Panc1 (cell line): ENCODE measurements at regions not wholly inside any gene's neighbourhood (a gene's known extent, or its start where the extent isn't known, plus 50 kb on each side); places are given as distances from the start of the nearest gene placed in this dataset.

Experiments
- ATAC-seq: fragments of 200-7000 bp; cut with Tn5 transposase; 2 replicates; pipeline ENCODE4 v1.9.1; 2020; ENCODE audit warnings: mild to moderate bottlenecking, moderate library complexity
- BruUV-seq: library from RNA; stranded (reverse); fragments of 400-500 nt; replicated peaks from 2 replicates; lab custom pipeline; 2021; lab: Mats Ljungman, UMichigan
- CTCF ChIA-PET: fragments of 300-600 bp; sonication (Branson Sonifier 250); formaldehyde crosslinking; loops from one replicate; lab custom pipeline; 2022; ENCODE audit warnings: antibody characterized with exemption; lab: Charles Lee
- POLR2A ChIA-PET: fragments of 300-600 bp; sonication (Branson Sonifier 250); formaldehyde crosslinking; loops from one replicate; lab custom pipeline; 2022; ENCODE audit warnings: antibody characterized with exemption; lab: Charles Lee
- DNase-seq: peaks from one replicate; pipeline ENCODE4 v3.0.0-alpha.2; 2010; ENCODE audit warnings: low read depth, low spot score
- H3K27ac ChIP-seq: 2 replicates; pipeline ENCODE4 v1.5.1; 2011; ENCODE audit warnings: mild to moderate bottlenecking, low read length, inconsistent platforms
- H3K27me3 ChIP-seq: fragments of 200-500 bp; sonication (Bioruptor generic); 2 replicates; pipeline ENCODE4 v1.6.0; 2014; ENCODE audit warnings: low read length, inconsistent platforms; ENCODE audit not compliant: control insufficient read depth, insufficient read depth
- H3K36me3 ChIP-seq: fragments of 200-500 bp; sonication (Bioruptor generic); 2 replicates; pipeline ENCODE4 v1.5.1; 2014; ENCODE audit warnings: inconsistent platforms, mild to moderate bottlenecking, low read length, moderate library complexity; ENCODE audit not compliant: control insufficient read depth, insufficient read depth
- H3K4me1 ChIP-seq: 2 replicates; pipeline ENCODE4 v1.5.1; 2011; ENCODE audit warnings: inconsistent platforms, mild to moderate bottlenecking, low read length, moderate library complexity; ENCODE audit not compliant: control insufficient read depth, insufficient read depth
- H3K4me3 ChIP-seq, 2 experiments: 2 replicates each; pipeline ENCODE4 v1.5.1; 2011 to 2012; ENCODE audit warnings: low read depth in 2 of 2, low read length in 2 of 2, mild to moderate bottlenecking in 2 of 2, inconsistent platforms in 1 of 2, moderate library complexity in 1 of 2
- H3K9me3 ChIP-seq: fragments of 200-500 bp; sonication (Bioruptor generic); 2 replicates; pipeline ENCODE4 v1.5.1; 2014; ENCODE audit warnings: low read depth, mild to moderate bottlenecking, inconsistent platforms, low read length, moderate library complexity; ENCODE audit not compliant: control insufficient read depth, insufficient read depth
- POLR2AphosphoS5 ChIP-seq: IDR thresholded peaks from 2 replicates; pipeline ENCODE4 v1.6.1; 2012; ENCODE audit warnings: mild to moderate bottlenecking, low read depth, low read length, moderate library complexity
- REST ChIP-seq, 2 experiments: IDR thresholded peaks; 2 replicates each; pipeline ENCODE4 v1.6.1; 2011 to 2012; ENCODE audit warnings: low read depth in 2 of 2, control low read depth in 1 of 2, low read length in 1 of 2, mild to moderate bottlenecking in 1 of 2, moderate library complexity in 1 of 2; ENCODE audit not compliant: insufficient read depth in 1 of 2
- SIN3A ChIP-seq: IDR thresholded peaks from 2 replicates; pipeline ENCODE4 v1.6.1; 2012; ENCODE audit warnings: low read depth, mild to moderate bottlenecking, low read length, moderate library complexity, borderline replicate concordance; ENCODE audit not compliant: insufficient read depth
- TCF7L2 ChIP-seq: IDR thresholded peaks from 2 replicates; pipeline ENCODE4 v1.6.1; 2011; ENCODE audit warnings: mild to moderate bottlenecking, low read depth, low read length, inconsistent platforms
- in situ Hi-C: cut with HindIII; loops from 2 replicates; pipeline ENCODE4 v1.10.0; 2016; ENCODE audit warnings: low sequenced_read_pairs, low pct_unique_long_range_greater_than_20kb
- intact Hi-C: fragments of 100-400 bp; cut with micrococcal nuclease; formaldehyde crosslinking; loops from one replicate; pipeline ENCODE4 v1.10.0; 2022; ENCODE audit not compliant: unreplicated experiment
- TF ChIP-seq, protein P1 (sequence below): fragments of 450-650 bp; IDR thresholded peaks from 2 replicates; pipeline ENCODE4 v1.5.1; 2017; ENCODE audit warnings: mild to moderate bottlenecking

DNA sequence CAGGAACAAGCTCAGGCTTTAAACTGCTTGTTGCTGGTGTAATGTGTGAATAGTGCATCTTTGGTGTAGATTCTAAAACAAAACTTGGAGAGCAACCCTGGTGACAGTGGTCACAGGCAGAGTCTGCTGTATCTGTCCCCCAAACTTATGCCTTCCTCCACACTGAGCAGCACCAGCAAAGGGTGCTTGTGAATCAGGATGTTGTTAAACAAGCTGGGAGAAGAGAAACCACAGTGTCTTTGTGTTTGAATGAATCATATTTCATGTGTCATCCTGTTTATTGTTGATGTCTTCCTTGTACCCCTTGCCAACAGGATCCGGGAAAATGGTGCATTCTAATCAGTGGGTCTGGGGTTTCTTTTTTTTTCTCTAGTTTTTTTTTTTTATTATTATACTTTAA is 91.9 kb upstream of the COG2 start:
- no peak overlapping the region for H3K27ac ChIP-seq
- ChIA-PET CTCF (no interaction called here), POLR2A (interaction anchor here (0.5 kb wide), 1 partner anchor 963 kb away, joined by 8 read pairs; no protein-coding TSS in a partner anchor)
- no TSS peak for BruUV-seq
- ATAC-seq: no peak
- in situ Hi-C loops (no loop called here), intact Hi-C loops (no loop called here)
- H3K4me3 ChIP-seq: no peak overlapping the region
- H3K4me1 ChIP-seq: no peaks in the 10 kb centered on the region
- no peaks in the 10 kb centered on the region for H3K36me3 ChIP-seq
- H3K27me3 ChIP-seq: peaks cover 3% of the 10 kb centered on the region
- TF ChIP-seq TCF7L2: no peak
- TF ChIP-seq, protein P1, sequence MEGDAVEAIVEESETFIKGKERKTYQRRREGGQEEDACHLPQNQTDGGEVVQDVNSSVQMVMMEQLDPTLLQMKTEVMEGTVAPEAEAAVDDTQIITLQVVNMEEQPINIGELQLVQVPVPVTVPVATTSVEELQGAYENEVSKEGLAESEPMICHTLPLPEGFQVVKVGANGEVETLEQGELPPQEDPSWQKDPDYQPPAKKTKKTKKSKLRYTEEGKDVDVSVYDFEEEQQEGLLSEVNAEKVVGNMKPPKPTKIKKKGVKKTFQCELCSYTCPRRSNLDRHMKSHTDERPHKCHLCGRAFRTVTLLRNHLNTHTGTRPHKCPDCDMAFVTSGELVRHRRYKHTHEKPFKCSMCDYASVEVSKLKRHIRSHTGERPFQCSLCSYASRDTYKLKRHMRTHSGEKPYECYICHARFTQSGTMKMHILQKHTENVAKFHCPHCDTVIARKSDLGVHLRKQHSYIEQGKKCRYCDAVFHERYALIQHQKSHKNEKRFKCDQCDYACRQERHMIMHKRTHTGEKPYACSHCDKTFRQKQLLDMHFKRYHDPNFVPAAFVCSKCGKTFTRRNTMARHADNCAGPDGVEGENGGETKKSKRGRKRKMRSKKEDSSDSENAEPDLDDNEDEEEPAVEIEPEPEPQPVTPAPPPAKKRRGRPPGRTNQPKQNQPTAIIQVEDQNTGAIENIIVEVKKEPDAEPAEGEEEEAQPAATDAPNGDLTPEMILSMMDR: no peak
- TF ChIP-seq POLR2AphosphoS5: no peak
- no peak for TF ChIP-seq REST (IDR thresholded peaks at IDR 0.05; ENCODE audit: insufficient read depth in 1 of 2, low read depth in 2 of 2, low read length in 1 of 2)
- no peak for TF ChIP-seq SIN3A
- H3K9me3 ChIP-seq: no peaks in the 10 kb centered on the region
- DNase-seq: no peak

DNA sequence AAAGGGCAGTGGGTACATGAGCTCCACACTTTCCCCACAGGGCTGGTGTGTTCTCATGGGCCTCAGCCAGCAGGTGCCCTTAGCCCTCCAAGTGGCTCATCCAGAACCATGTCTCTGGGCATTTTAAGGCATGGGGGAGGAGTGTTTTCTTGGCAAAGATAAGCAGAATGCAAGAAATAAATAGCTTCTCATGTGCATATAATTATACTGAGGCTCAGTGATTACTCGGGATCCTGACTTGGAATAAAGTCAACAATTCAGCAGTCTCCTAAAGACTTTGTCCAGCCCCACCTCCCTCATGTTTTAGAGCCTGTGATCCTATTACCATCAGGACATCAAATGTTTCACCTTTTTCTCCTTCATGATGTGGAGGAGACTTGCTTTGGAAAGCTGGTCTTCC is 92.7 kb upstream of the COG2 start:
- Histone ChIP-seq H3K27ac (no peak overlapping the region), H3K4me3 (no peak overlapping the region), H3K9me3 (no peaks in the 10 kb centered on the region), H3K27me3 (peaks cover 3% of the 10 kb centered on the region), H3K36me3 (no peaks in the 10 kb centered on the region), H3K4me1 (no peaks in the 10 kb centered on the region)
- BruUV-seq: no TSS peak
- ChIA-PET CTCF (no interaction called here), POLR2A (interaction anchor here (0.5 kb wide), 1 partner anchor 963 kb away, joined by 8 read pairs; no protein-coding TSS in a partner anchor)
- DNase-seq: no peak
- no peak for ATAC-seq
- TF ChIP-seq TCF7L2 (no peak), POLR2AphosphoS5 (no peak), REST (IDR thresholded peaks at IDR 0.05; ENCODE audit: insufficient read depth in 1 of 2, low read depth in 2 of 2, low read length in 1 of 2) (no peak), SIN3A (no peak)
- TF ChIP-seq, protein P1: no peak
- in situ Hi-C loops (no loop called here), intact Hi-C loops (no loop called here)
